Activated naive CD8-positive, alpha-beta T cell treated with anti-CD3 and anti-CD28 coated beads, Interleukin-2, amount 50 U/mL, for 24 hours (primary cell): ENCODE measurements at regions not wholly inside any gene's neighbourhood (a gene's known extent, or its start where the extent isn't known, plus 50 kb on each side); places are given as distances from the start of the nearest gene placed in this dataset.

Experiments used
- ATAC-seq: fragments of 150-1000 bp; cut with Tn5 transposase; one replicate; pipeline ENCODE4 v1.10.0; 2021
- DNase-seq: peaks from one replicate; pipeline ENCODE4 v3.0.0; 2021
- H3K27ac Mint-ChIP-seq: one replicate; pipeline ENCODE4 v1.8.0; 2021; ENCODE audit warnings: mild to moderate bottlenecking, mixed read lengths
- H3K27me3 Mint-ChIP-seq: one replicate; pipeline ENCODE4 v1.8.0; 2021; ENCODE audit warnings: mixed read lengths
- H3K36me3 Mint-ChIP-seq: one replicate; pipeline ENCODE4 v1.8.0; 2021; ENCODE audit warnings: low read depth, mixed read lengths
- H3K4me1 Mint-ChIP-seq: one replicate; pipeline ENCODE4 v1.8.0; 2021; ENCODE audit warnings: mixed read lengths
- H3K4me3 Mint-ChIP-seq: one replicate; pipeline ENCODE4 v1.8.0; 2021; ENCODE audit warnings: mild to moderate bottlenecking, moderate library complexity, mixed read lengths
- H3K9me3 Mint-ChIP-seq: one replicate; pipeline ENCODE4 v1.8.0; 2021; ENCODE audit warnings: mixed read lengths

DNA sequence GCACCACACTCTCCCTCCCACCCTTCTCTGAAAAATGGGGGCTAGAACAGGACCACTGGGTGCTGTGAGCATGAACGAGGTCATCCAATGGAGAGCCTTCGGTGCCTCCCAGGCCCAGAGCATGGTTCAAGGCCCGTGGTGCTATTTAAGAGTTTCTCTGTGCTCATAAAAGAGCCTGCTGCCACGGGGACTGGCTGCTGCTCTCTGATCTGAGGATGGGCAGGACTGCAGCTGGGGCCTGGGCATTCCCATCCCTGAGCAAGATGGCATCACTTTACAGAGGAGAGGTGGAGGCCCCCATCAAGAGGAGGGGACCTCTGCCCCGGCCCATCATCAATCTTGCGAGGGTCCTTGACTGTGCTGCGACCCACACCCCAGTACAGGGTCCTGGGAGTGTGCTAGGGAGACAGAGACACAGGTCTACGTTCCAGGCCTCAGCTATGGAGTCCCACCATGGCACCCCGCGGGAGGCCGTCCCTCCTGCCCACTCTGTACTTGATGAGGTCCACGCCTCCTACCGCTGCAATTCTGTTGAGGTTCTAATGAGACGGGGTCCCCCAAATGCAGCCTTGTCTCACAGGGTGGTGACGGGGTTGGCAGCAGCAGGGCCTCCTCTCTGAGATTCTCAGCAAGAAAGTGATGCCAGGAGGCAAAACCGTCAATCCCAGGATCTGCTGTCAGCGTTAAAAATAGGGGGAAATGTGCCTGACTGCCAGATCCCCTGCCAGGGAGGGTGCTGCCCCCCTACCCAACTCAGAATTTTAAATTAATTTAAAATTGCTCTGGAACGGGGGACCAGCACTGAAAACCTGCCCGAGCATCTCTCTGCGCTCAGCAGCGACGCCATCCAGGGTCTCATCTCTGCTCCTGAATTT, 405.4 kb downstream of the SHANK2 start:
- Mint-ChIP-seq H3K4me1 (no peaks in the 10 kb centered on the region), H3K9me3 (no peaks in the 10 kb centered on the region), H3K27ac (no peak overlapping the region), H3K27me3 (no peaks in the 10 kb centered on the region), H3K4me3 (no peak overlapping the region), H3K36me3 (no peaks in the 10 kb centered on the region)
- no peak for ATAC-seq
- DNase-seq = no peak

DNA sequence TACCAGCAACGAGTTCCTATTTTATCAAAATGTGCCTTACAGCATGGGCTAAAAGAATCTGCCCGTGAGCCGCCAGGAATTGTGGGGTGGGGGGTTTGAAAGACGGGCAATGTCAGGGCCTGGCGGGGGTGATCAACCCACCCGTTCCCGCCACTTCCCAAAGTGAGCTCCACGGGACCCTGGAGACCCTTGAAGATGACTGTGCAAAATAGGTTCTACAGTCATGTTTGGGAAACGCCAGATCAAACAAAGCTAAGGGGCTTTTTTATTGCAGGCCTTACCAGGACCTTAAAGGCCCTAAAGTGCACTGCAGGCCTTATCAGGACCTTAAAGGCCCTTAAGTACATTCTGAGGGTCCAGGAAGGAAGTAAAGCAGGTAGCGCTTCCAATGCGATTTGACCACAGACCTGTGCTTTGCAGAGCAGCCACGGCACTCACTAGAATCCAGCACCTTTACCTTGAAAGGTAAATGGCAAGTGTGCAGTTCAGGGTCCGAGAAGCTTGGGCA, 404.1 kb downstream of the SHANK2 start:
- no peak for ATAC-seq
- Mint-ChIP-seq H3K36me3 (no peaks in the 10 kb centered on the region), H3K4me3 (no peak overlapping the region), H3K9me3 (no peaks in the 10 kb centered on the region), H3K4me1 (no peaks in the 10 kb centered on the region), H3K27ac (no peak overlapping the region), H3K27me3 (no peaks in the 10 kb centered on the region)
- DNase-seq = no peak

DNA sequence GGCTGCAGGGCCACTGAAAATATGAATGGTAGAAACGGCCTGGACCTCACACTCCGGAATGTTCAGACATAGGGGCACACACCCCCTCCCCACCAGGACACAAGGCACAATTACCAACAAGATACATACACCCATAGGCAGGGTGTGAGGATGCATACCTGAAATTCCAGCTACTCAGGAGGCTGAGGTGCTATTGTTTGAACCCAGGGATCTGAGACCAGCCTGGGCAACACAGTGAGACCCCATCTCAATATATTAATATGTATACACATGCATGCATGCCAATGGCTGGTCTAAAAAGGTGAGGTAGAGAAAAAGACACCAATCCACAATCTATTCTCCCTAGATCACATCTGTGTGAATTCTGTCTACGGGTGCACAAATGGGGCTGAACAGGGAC, 403.3 kb downstream of the SHANK2 start:
- no peaks in the 10 kb centered on the region for H3K4me1 Mint-ChIP-seq
- no peak overlapping the region for H3K27ac Mint-ChIP-seq
- H3K36me3 Mint-ChIP-seq = no peaks in the 10 kb centered on the region
- DNase-seq (no peak), ATAC-seq (no peak)
- H3K27me3 Mint-ChIP-seq = no peaks in the 10 kb centered on the region
- H3K9me3 Mint-ChIP-seq = no peaks in the 10 kb centered on the region
- no peak overlapping the region for H3K4me3 Mint-ChIP-seq

DNA sequence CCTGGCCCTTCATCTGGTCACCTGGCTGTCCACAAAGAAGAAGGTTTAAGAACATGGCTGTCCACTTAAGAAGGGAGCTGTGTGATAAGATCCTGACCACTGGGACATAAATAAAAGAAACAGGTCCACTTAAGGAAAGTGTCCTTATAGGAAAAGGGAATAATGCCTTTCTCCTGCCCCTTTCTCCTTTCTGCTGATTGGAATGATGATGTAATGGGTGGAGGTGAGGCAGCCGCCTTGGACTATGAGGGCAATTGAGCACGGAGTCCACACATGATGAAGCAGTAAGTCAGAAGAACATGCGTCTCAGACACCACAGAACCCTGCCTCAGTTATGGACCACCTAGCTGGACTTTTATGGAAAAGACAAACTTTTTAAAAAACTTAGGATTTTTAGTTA, 401.1 kb downstream of the SHANK2 start:
- no peak for DNase-seq
- Mint-ChIP-seq H3K36me3 (no peaks in the 10 kb centered on the region), H3K4me1 (no peaks in the 10 kb centered on the region), H3K27me3 (peaks cover 2% of the 10 kb centered on the region), H3K27ac (no peak overlapping the region), H3K9me3 (no peaks in the 10 kb centered on the region), H3K4me3 (no peak overlapping the region)
- ATAC-seq = no peak

DNA sequence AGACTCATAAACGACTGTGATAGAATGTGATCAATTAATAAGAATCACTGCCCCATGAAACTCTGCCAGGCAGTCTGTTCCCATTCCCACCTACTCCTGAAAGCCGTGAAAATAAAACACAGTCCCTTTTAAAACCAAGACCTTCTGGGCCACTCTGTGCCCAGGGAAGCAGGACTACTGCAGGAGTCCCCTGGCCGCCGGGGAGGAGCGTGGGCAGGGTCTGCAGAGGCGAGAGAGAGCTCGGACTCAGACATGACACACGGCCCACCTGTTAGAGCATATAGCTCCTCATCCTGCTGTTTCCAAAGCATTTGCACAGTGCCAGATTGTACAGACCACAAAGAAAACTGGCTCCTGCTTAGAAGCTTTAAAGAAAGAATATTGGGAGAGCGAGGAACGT, 400.5 kb downstream of the SHANK2 start:
- no peak for ATAC-seq

DNA sequence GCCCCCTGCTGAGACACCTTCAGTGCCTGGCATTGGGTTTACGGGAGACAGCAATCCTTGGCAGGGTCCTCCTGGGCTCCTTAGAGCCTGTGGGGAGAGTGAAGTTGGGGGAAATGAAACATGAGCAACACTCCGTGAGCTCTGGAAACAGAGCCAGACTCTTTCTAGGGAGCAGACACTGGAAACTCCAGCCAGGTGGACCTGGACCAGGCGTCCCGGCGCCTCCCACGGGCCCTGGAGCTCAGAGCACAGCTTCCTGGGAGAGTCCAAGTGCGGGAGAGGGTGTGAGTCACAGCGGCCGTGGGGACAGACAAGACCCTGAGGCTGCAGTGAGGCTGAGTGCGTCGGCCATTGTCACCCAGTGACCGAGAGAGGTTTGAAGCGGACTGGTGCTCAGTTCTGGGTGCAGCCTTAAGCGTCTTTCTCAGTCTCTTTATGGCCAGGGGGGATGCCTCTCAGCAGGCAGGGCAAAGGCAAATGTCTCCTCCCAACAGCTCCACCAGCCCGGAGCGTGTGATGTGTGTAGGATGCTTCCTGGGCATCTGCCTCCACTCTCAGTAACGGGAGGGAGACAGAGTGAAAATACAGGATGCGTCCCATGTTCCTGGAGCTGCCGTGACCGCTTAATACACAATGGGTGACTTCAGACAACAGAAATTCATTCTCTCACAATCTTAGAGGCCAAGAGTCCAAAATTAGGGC, 399.2 kb downstream of the SHANK2 start:
- Mint-ChIP-seq H3K27ac (no peak overlapping the region), H3K4me3 (no peak overlapping the region), H3K36me3 (no peaks in the 10 kb centered on the region), H3K9me3 (no peaks in the 10 kb centered on the region), H3K4me1 (no peaks in the 10 kb centered on the region), H3K27me3 (peaks cover 2% of the 10 kb centered on the region)
- ATAC-seq (no peak), DNase-seq (no peak)

More for the DNA sequence above, 400.5 kb downstream of the SHANK2 start:
- Mint-ChIP-seq H3K4me3 (no peak overlapping the region), H3K4me1 (no peaks in the 10 kb centered on the region), H3K36me3 (no peaks in the 10 kb centered on the region), H3K27me3 (peaks cover 2% of the 10 kb centered on the region), H3K9me3 (no peaks in the 10 kb centered on the region), H3K27ac (no peak overlapping the region)
- no peak for DNase-seq

DNA sequence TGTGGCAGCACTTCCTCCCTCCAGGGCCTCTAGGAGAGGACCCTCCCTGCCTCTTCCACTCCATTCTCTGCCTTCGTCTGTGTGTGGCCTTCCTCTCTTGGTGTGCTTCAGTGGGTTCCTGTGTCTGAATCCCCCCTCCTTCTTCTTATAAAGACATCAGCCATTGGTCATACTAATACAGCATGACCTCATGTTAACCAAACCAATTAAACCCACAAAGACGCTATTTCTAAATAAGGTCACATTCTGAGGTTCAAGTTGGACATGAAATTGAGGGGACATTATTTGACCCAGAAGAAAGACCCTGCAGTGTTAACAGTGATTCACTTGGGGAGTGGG, 398.6 kb downstream of the SHANK2 start:
- Mint-ChIP-seq H3K4me1 (no peaks in the 10 kb centered on the region), H3K27me3 (peaks cover 2% of the 10 kb centered on the region), H3K4me3 (no peak overlapping the region), H3K27ac (no peak overlapping the region), H3K9me3 (no peaks in the 10 kb centered on the region), H3K36me3 (no peaks in the 10 kb centered on the region)
- ATAC-seq = no peak
- no peak for DNase-seq

DNA sequence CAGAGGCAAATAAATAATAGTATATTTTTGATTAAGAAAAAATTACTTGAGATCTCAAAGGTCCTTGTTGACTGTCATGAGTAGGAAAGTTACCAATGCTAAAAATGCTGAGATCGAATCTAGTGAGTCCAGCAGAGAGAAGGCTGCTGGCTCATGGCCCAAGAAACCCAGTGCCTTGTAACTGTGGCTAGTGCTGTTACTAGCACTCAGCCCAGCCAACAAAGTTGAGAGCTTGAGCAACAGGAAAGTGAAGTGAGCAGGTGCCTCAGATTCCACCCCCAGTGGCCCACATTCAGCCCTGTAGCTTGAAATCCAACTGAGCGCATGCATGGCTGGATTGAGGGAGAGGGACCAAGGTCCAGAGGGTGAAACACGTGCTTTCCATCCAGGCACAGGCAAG, 398.2 kb downstream of the SHANK2 start:
- Mint-ChIP-seq H3K4me3 (no peak overlapping the region), H3K36me3 (no peaks in the 10 kb centered on the region), H3K9me3 (peaks cover 4% of the 10 kb centered on the region), H3K27me3 (peaks cover 5% of the 10 kb centered on the region), H3K27ac (no peak overlapping the region), H3K4me1 (no peaks in the 10 kb centered on the region)
- ATAC-seq (no peak), DNase-seq (no peak)

DNA sequence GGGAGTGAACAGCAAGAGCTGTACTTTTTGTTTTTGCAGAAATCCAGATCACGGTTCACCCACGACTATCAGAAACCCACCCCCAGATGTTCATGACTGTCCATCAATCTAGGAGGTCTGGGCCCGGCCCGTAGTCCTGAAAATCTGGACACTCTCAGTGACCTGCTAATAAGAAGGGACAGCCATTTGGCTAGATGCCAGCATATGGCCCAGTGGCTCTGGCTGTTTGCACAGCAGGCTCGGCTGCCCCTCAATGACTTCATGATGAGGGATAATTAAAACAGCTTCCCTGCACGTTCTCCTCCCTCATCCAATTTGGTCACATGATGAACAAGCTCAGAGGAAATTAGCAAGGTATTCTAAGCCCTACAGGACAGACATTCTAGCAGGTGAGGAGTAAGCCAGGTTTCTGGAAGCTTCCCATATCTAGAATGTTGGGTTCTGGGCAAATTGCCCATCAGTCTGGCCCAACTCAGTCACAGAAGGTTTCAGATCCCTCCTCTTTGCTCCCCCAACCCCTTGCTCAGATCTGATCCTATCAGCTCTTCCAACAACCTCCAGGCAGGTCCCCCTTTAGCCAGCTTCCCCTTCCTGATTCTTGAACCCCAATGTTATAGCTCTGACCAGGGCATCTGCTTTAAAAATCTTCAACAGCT, 397.3 kb downstream of the SHANK2 start:
- Mint-ChIP-seq H3K4me3 (no peak overlapping the region), H3K36me3 (no peaks in the 10 kb centered on the region), H3K4me1 (no peaks in the 10 kb centered on the region), H3K9me3 (peaks cover 6% of the 10 kb centered on the region), H3K27ac (no peak overlapping the region), H3K27me3 (peaks cover 7% of the 10 kb centered on the region)
- DNase-seq = no peak
- ATAC-seq = no peak

DNA sequence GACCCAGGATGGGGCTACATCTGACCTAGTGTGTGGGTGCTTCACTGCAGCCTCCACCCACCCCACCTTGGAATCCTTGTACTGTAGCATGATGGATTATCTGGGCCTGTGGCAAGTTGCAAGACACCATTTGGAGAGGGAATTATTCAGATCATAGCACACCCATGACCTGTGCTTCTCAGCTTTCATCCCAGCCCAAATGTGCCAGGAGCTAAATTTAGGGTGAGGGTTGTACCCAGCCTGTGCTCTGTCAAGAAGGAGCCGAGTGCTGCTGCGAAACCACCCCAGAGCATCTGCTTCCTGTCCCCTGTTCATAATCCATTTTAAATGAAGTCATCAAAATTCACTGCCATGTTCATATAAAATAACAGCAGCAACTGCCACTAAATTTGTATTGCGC, 394.5 kb downstream of the SHANK2 start:
- no peak for DNase-seq
- no peak for ATAC-seq
- H3K27me3 Mint-ChIP-seq = peaks cover 7% of the 10 kb centered on the region
- H3K4me3 Mint-ChIP-seq = no peak overlapping the region
- H3K36me3 Mint-ChIP-seq = no peaks in the 10 kb centered on the region
- no peaks in the 10 kb centered on the region for H3K4me1 Mint-ChIP-seq
- no peak overlapping the region for H3K27ac Mint-ChIP-seq
- H3K9me3 Mint-ChIP-seq = peaks cover 6% of the 10 kb centered on the region

DNA sequence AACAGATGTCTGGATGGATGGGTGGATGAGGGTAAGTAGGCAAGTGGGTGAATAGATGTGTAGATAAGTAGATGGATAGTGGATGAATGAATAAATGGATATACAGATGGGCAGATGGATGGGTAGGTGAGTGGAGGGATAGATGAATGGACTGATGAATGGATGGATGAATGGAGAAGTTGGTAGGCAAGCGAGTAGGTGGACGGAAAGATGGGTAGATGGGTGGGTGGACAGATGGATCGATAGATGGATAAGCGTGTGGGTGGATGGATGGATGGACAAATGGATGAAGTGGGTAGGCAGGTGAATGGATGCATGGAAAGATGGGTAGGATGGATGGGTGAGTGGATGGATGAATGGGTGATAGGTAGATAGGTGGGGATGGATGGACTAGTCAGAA, 393.2 kb downstream of the SHANK2 start:
- Mint-ChIP-seq H3K27me3 (peaks cover 7% of the 10 kb centered on the region), H3K36me3 (no peaks in the 10 kb centered on the region), H3K4me3 (no peak overlapping the region), H3K4me1 (no peaks in the 10 kb centered on the region), H3K27ac (no peak overlapping the region), H3K9me3 (peaks cover 6% of the 10 kb centered on the region)
- DNase-seq = no peak
- no peak for ATAC-seq

DNA sequence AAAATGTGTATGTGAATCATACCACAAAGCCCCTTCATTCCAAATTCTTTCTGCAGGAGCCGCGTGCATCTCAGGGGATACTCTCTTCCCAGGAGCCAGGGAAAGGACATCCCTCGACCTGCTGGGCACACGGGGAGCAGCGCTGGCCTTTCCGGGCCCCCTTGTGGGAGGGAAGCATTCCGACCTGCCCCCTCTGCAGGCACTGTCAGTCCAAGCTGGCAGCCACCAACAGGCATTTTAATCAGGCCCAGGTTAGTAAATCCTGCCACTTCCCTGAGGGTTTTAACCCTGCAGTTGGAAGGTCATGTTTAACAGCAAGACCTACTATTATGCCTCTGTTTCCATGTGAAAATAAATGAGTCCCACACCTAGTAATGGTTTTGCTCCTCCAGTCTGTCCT, 391.5 kb downstream of the SHANK2 start:
- Mint-ChIP-seq H3K27ac (no peak overlapping the region), H3K4me1 (no peaks in the 10 kb centered on the region), H3K4me3 (no peak overlapping the region), H3K9me3 (peaks cover 6% of the 10 kb centered on the region), H3K36me3 (no peaks in the 10 kb centered on the region), H3K27me3 (peaks cover 7% of the 10 kb centered on the region)
- ATAC-seq = no peak
- no peak for DNase-seq

DNA sequence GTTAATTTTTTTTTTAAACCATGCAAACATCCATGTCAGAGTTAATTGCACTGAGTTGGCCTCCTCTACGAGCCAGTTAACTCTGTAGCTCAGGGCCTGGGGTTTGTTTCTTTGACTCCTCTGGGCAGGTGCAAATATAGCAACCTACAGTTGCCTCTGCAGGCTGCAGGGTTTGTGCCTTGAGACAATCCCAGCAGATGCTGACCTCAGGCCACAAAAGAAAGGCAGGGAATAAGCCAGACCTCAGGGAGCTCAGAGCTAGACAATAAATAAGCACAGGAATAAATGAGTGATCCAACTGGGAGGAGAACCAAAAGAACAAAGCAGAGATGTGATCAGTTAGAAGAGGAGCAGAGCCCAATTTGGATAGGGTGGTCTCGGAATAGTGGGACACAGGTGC, 390.8 kb downstream of the SHANK2 start:
- H3K4me3 Mint-ChIP-seq = no peak overlapping the region
- H3K9me3 Mint-ChIP-seq = peaks cover 6% of the 10 kb centered on the region
- ATAC-seq (no peak), DNase-seq (no peak)
- H3K36me3 Mint-ChIP-seq = no peaks in the 10 kb centered on the region
- peaks cover 5% of the 10 kb centered on the region for H3K27me3 Mint-ChIP-seq
- H3K4me1 Mint-ChIP-seq = no peaks in the 10 kb centered on the region
- H3K27ac Mint-ChIP-seq = no peak overlapping the region

DNA sequence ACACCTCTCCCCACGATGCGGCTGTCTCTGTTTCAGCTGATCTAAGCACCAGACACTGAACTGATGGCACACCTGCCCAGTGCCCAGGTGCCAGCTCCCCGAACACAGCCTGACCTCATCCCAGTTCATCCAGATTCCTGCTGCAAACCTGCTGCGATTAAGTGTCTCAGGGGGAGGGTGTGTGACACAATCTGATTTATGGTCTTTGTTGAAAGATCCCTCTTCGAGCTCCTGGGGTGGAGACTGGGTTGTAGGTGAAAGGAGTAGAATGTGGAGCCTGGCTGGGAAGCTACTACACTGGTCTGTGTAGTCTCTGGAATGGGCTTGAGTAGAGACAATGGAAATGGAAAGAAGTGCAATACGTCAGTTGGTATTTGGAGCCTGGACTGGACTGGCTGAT, 390.3 kb downstream of the SHANK2 start:
- Mint-ChIP-seq H3K9me3 (peaks cover 6% of the 10 kb centered on the region), H3K27me3 (peaks cover 5% of the 10 kb centered on the region), H3K4me1 (no peaks in the 10 kb centered on the region), H3K36me3 (no peaks in the 10 kb centered on the region), H3K27ac (no peak overlapping the region), H3K4me3 (no peak overlapping the region)
- DNase-seq (no peak), ATAC-seq (no peak)

DNA sequence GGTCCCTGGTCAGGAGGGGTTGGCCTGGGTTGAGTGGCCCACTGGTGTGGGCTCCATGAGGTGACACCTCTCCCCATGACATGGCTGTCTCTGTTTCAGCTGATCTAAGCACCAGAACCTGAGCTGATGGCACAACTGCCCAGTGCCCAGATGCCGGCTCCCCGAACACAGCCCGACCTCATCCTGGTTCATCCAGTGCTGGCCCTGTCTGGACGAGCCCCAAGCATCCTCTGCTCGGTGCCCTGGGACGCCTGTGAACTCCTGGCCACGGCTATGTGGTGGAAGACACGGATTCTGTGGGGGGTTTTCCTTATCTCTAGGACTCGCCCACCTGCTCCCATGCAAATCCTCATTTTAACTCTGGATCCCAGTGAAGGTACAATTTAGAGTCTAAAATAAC, 389.2 kb downstream of the SHANK2 start:
- Mint-ChIP-seq H3K27me3 (peaks cover 5% of the 10 kb centered on the region), H3K27ac (no peak overlapping the region)
- DNase-seq = no peak

More for the DNA sequence above, 389.2 kb downstream of the SHANK2 start:
- Mint-ChIP-seq H3K4me1 (no peaks in the 10 kb centered on the region), H3K36me3 (no peaks in the 10 kb centered on the region), H3K9me3 (peaks cover 6% of the 10 kb centered on the region), H3K4me3 (no peak overlapping the region)
- no peak for ATAC-seq
